HL-60/S4 treated with phorbol 12-myristate 13-acetate at 8.2 ng/mL for 4 days and 3 days (cell line): ENCODE measurements at regions not wholly inside any gene's neighbourhood (a gene's known extent, or its start where the extent isn't known, plus 50 kb on each side); places are given as distances from the start of the nearest gene placed in this dataset.
"Not testable (repeated sequence)": the region's sequence is repeated elsewhere in the genome, so short reads cannot be mapped to it uniquely, and the experiment has no call there.

Experiments
- in situ Hi-C: fragments of 300-500 bp; cut with MboI; formaldehyde crosslinking; loops from 2 replicates; pipeline ENCODE4 v1.15.0; 2022; ENCODE audit warnings: low sequenced_read_pairs

DNA sequence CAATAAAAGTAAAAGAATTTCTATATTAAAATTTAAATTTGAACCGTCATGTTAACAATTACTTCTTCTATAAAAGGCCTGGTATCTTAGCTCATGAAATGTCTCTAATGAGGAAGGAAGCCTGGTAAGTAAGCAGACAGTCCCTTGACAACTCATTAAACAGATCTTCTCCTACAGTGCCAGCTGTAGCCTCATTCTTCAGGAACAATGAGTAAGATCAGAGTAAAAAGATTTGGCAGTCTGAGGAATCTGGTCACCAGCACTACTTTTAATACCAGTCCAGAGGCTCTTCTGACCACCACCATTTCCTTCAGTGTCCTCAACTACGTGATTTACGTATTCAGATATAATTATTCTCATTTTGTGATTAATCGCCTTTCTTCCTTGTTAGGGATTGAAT, 955.0 kb upstream of the ALCAM start:
- in situ Hi-C loops = no loop called here

GRCh38 chr3:104412608-104413580, 953.8 kb upstream of the ALCAM start:
- in situ Hi-C loops = no loop called here

- in situ Hi-C loops = no loop called here
Measured at GRCh38 chr3:104428337-104428925, 938.3 kb upstream of the ALCAM start.

- in situ Hi-C loops = no loop called here
Measured at GRCh38 chr3:104429727-104430126, 937.0 kb upstream of the ALCAM start.

- in situ Hi-C loops = no loop called here
Measured at GRCh38 chr3:104436506-104436905, 930.2 kb upstream of the ALCAM start.

DNA sequence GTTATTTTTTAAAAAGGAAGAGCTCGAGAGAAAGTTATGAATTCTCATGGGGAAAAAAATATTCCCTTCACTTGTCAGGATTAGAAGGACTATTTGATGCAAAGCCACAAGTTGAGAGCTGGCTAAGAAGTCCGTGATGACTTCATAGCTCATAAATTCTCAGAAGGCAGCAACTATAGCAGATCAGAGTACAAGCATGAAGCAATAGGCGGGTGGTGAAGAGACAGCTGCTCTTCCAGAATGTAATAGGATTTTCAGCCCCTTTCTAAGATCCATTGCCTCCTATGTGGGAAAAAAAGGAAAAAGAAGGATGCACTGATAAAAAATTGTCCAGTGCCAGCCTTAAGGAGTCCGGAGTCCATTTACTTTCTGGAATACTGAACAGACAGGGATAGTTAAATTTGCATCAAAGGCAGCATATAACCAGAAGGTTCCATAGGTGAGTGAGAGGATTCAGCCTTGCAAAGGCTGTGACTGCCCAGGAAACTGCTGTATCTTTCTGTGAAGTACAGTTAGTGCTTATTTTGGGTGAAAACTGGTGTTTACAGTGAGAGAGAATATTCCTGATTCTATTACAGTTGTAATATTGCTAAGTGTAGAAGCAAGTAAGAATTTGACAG, 929.5 kb upstream of the ALCAM start:
- in situ Hi-C loops = no loop called here

- in situ Hi-C loops = no loop called here
Measured at GRCh38 chr3:104437891-104438290, 928.8 kb upstream of the ALCAM start.

DNA sequence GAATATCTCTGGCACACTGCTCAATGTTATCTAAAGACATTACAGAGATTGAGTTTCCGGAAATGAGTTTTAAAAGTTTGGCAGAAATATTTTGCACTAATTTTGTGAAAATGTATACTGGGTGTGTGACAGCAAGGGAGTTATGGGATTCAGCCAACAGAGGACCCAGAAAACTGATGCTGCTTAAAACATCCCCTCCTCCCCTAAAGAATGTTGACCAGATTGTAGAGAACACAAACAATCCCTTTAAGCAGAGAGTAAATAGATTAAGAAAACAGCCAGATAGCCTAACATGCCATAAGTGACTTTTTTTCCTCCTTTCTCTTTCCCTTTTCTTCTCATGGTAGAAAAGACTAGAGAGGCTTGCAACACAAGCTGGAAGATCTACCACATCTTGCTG, 928.0 kb upstream of the ALCAM start:
- in situ Hi-C loops = no loop called here

DNA sequence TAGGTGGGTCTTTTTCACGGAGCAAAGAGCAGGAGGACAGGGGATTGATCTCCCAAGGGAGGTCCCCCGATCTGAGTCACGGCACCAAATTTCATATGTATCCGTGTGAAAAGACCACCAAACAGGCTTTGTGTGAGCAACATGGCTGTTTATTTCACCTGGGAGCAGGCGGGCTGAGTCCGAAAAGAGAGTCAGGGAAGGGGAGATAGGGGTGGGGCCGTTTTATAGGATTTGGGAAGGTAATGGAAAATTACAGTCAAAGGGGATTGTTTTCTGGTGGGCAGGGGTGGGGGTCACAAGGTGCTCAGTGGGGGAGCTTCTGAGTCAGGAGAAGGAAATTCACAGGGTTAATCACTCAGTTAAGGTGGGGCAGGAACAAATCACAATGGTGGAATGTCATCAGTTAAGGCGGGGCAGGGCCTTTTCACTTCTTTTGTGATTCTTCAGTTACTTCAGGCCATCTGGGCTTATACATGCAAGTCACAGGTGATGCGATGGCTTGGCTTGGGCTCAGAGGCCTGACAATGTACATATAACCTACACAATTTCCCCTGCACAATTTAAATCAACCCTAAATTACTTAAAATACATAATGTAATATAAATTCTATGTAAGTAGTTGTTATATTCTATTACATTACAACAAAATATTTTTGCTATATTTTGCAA, 921.3 kb upstream of the ALCAM start:
- in situ Hi-C loops = not testable (repeated sequence)

DNA sequence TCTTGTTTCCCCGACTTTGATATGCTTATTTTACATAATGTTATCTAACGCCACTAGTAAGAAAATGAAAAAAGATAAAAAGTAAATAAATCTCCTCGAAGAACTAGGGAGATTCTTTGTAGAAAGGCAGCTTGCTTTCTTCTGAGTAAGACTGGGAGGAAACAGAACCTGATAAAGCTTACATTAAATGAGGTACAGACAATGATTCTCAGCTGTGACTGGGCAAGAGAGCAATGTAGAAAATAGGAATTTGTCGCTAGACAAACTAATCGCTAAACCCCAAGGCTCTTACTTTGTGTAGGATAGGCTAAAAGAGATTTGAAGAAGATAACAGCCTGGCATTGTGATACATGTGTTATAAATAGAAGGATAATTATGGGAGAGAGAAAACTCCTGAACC, 919.0 kb upstream of the ALCAM start:
- in situ Hi-C loops = no loop called here

GRCh38 chr3:104452697-104453096, 914.0 kb upstream of the ALCAM start:
- in situ Hi-C loops = no loop called here

GRCh38 chr3:104458657-104459056, 908.1 kb upstream of the ALCAM start:
- in situ Hi-C loops = no loop called here

DNA sequence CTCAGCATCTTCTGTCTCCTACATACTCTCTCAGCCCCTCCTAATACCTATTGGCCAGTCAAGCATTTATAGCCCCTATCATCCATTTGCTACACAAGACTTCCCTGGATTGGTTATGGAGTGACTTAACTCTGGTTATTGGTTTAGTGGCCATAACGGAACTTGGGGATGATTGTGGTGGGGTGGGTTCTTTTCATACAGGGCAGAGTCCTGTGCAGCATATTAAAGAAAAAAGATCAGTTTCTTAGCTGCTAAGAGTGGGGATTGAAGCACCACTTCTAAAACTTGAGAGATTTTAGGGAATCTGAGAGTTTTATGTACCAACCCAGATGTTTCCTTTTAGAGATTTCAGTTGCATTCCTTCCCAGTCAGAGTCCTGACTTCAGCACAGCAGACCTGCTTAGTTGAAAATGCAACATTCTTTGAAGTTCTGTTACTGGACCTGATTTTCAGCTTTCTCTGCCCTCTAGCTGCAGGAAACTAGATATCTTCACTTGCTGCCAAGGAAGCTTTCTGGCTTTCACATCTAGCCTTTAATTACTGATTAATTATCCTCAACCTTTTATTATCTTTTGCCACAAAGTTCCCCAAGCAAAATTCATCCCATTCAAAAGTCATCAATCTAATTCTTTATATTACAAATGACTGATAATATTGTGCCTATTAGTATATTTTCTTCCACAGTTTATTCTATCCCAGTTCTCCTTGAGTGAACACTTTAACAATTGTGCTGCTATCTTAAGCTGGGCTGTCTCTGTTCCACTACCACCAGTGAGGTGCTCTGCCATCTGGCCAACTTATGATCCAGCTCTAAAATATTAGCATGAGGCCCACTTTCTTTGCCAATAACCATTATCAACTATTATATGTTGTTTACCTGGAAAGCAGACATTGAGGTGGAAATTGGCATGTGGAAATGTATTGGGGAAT, 906.0 kb upstream of the ALCAM start:
- in situ Hi-C loops = no loop called here

DNA sequence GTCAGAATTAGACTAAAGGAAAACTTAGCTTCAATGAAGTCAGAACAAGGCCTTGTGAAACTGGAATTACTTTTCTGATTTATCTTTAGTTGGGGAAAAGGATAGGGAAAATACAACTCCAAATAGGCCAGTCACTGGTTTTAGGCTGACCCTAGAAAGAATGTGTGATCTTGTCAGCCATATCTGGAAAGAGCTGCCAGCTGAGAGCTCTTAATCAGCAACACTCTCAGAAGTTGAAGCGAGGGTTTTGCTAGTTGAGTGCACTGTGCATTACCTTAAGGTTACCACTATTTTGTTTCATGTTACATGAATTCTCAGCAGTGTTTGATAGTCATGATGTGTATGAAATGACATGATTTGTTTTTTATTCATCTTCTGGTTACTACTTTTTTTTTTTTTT, 905.3 kb upstream of the ALCAM start:
- in situ Hi-C loops = no loop called here

GRCh38 chr3:104472221-104472620, 894.5 kb upstream of the ALCAM start:
- in situ Hi-C loops = no loop called here

DNA sequence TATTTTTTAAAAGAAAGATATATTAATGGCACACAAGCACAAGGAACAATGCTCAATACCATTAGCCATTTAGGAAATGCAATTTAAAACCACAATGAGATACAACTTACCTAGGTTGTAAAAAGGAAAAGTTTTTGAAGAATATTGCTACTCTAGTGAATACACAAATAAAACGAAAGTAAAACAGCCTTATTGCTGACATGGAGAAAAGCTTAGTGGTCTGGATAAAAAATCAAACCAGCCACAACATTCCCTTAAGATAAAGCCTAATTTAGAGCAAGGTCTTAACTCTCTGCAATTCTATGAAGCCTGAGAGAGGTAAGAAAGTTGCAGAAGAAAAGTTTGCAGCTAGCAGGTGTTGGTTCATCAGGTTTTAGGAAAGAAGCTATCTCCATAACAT, 892.7 kb upstream of the ALCAM start:
- in situ Hi-C loops = no loop called here

DNA sequence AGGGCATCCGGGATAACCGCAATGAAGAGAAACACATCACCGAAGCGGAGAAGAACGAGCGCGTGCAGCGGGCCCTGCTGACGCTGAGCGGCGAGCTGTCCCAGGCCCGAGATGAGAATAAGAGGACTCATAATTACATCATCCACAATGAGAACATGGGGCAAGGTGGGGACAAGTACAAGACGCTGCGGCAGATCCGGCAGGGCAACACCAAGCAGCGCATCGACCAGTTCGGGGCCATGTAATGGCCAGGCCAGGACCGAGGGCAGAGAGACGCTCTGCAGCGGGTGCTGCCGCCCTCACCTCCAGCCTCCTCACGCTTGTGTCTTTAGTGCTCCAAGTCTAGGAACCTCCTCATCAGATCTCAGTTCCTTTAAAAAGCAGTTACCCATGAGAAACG, 863.7 kb upstream of the ALCAM start:
- in situ Hi-C loops = no loop called here

GRCh38 chr3:104510131-104510849, 856.4 kb upstream of the ALCAM start:
- in situ Hi-C loops = no loop called here

DNA sequence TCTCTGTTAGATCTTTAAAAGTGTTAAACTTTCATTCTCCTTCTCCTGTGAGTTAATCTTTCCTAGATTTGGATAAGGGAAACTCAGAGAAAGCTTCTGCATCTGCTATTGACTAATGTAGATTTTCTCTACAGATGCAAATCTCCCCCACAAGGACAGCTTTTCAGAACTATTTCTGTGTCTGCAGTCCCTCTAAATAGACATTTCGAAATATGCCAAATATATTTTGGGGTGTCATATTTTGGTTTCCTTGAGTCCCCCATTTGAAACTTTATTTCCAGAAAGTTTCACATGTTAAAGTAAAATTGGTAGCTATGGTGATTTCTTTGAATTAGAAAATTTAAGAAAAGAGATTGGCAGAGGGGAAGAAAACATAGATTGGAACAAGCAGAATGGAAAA, 852.3 kb upstream of the ALCAM start:
- in situ Hi-C loops = no loop called here

GRCh38 chr3:104514776-104515175, 851.9 kb upstream of the ALCAM start:
- in situ Hi-C loops = no loop called here
